Liver (tissue), 8 donors: ENCODE measurements at regions not wholly inside any gene's neighbourhood (a gene's known extent, or its start where the extent isn't known, plus 50 kb on each side); places are given as distances from the start of the nearest gene placed in this dataset.

Experiments used
- DNase-seq: peaks from one replicate; pipeline ENCODE4 v3.0.0-alpha.2; 2017; ENCODE audit warnings: low spot score
- H3K27ac ChIP-seq, 2 donors: one replicate each; pipeline ENCODE4 v1.7.0; 2013; ENCODE audit warnings: inconsistent platforms in 2 of 2, low read length in 2 of 2, control low read depth in 1 of 2, low read depth in 1 of 2, mild to moderate bottlenecking in 1 of 2
- H3K27me3 ChIP-seq, 4 donors: one replicate each; pipeline versions ENCODE4 v1.6.1 to v1.7.0; 2013; ENCODE audit warnings: low read length in 3 of 4, inconsistent platforms in 1 of 4, mild to moderate bottlenecking in 1 of 4, moderate library complexity in 1 of 4; ENCODE audit not compliant: control insufficient read depth in 4 of 4, insufficient read depth in 4 of 4
- H3K36me3 ChIP-seq, 4 donors: one replicate each; pipeline versions ENCODE4 v1.6.1 to v1.7.0; 2013; ENCODE audit warnings: low read length in 3 of 4, mild to moderate bottlenecking in 3 of 4, low read depth in 1 of 4, moderate library complexity in 1 of 4; ENCODE audit not compliant: control insufficient read depth in 4 of 4, insufficient read depth in 3 of 4
- H3K4me1 ChIP-seq, 4 donors: one replicate each; pipeline versions ENCODE4 v1.6.1 to v1.7.0; 2013; ENCODE audit warnings: low read length in 3 of 4, mild to moderate bottlenecking in 3 of 4, moderate library complexity in 1 of 4; ENCODE audit not compliant: control insufficient read depth in 4 of 4, insufficient read depth in 4 of 4
- H3K4me3 ChIP-seq, 3 donors: one replicate each; pipeline versions ENCODE4 v1.6.1 to v1.7.0; 2013; ENCODE audit warnings: low read length in 3 of 3, control low read depth in 1 of 3, low read depth in 1 of 3, mild to moderate bottlenecking in 1 of 3
- H3K9ac ChIP-seq, 2 donors: one replicate each; pipeline ENCODE4 v1.7.0; 2013; ENCODE audit warnings: low read length in 2 of 2, mild to moderate bottlenecking in 2 of 2, moderate library complexity in 2 of 2, control low read depth in 1 of 2, low read depth in 1 of 2
- H3K9me3 ChIP-seq, 4 donors: one replicate each; pipeline versions ENCODE4 v1.6.1 to v1.7.0; 2013; ENCODE audit warnings: low read length in 3 of 4; ENCODE audit not compliant: control insufficient read depth in 4 of 4
- ATF3 ChIP-seq: IDR thresholded peaks from 2 replicates; pipeline ENCODE4 v1.6.1; 2016; ENCODE audit warnings: antibody characterized with exemption
- CTCF ChIP-seq: fragments of 150-350 bp; IDR thresholded peaks from 2 replicates; pipeline ENCODE4 v1.5.1; 2017; ENCODE audit warnings: improper control_type of control experiment, low read depth, low read length; ENCODE audit not compliant: missing input control
- EGR1 ChIP-seq, 2 donors: IDR thresholded peaks; 2 replicates each; pipeline ENCODE4 v1.6.1; 2016 to 2018; ENCODE audit warnings: antibody characterized with exemption in 2 of 2, low read depth in 2 of 2
- FOXA1 ChIP-seq: IDR thresholded peaks from 2 replicates; pipeline ENCODE4 v1.6.1; 2016; ENCODE audit warnings: antibody characterized with exemption
- FOXA2 ChIP-seq: IDR thresholded peaks from 2 replicates; pipeline ENCODE4 v1.6.1; 2016; ENCODE audit warnings: antibody characterized with exemption
- GABPA ChIP-seq, 2 donors: IDR thresholded peaks in 1 of 2; conservative IDR thresholded peaks in 1 of 2; 2 replicates each; pipeline ENCODE4 v1.6.1; 2016; ENCODE audit warnings: antibody characterized with exemption in 2 of 2, mild to moderate bottlenecking in 1 of 2, moderate library complexity in 1 of 2
- HNF4A ChIP-seq, 2 donors: conservative IDR thresholded peaks; 2 replicates each; pipeline ENCODE4 v1.6.1; 2016; ENCODE audit warnings: antibody characterized with exemption in 2 of 2, mild to moderate bottlenecking in 2 of 2
- HNF4G ChIP-seq: IDR thresholded peaks from 2 replicates; pipeline ENCODE4 v1.6.1; 2016; ENCODE audit warnings: antibody characterized with exemption
- JUND ChIP-seq, 2 donors: IDR thresholded peaks; 2 replicates each; pipeline ENCODE4 v1.6.1; 2016; ENCODE audit warnings: antibody characterized with exemption in 2 of 2
- NR2F2 ChIP-seq: IDR thresholded peaks from 2 replicates; pipeline ENCODE4 v1.6.1; 2016; ENCODE audit warnings: antibody characterized with exemption
- RAD21 ChIP-seq, 2 donors: IDR thresholded peaks; 2 replicates each; pipeline ENCODE4 v1.6.1; 2016; ENCODE audit warnings: antibody characterized with exemption in 2 of 2, mild to moderate bottlenecking in 2 of 2
- RXRA ChIP-seq, 2 donors: IDR thresholded peaks; 2 replicates each; pipeline ENCODE4 v1.6.1; 2017 to 2018; ENCODE audit warnings: antibody characterized with exemption in 2 of 2, mild to moderate bottlenecking in 1 of 2
- SP1 ChIP-seq: IDR thresholded peaks from 2 replicates; pipeline ENCODE4 v1.6.1; 2018; ENCODE audit warnings: antibody characterized with exemption, mild to moderate bottlenecking
- TAF1 ChIP-seq: conservative IDR thresholded peaks from 2 replicates; pipeline ENCODE4 v1.6.1; 2016; ENCODE audit warnings: antibody characterized with exemption, mild to moderate bottlenecking
- YY1 ChIP-seq: IDR thresholded peaks from 2 replicates; pipeline ENCODE4 v1.6.1; 2016; ENCODE audit warnings: antibody characterized with exemption, mild to moderate bottlenecking
- ZBTB33 ChIP-seq: IDR thresholded peaks from 2 replicates; pipeline ENCODE4 v1.6.1; 2016; ENCODE audit warnings: antibody characterized with exemption
- WGBS: extraction: QIAGEN DNeasy Blood & Tissue Kit; methylation state at CpG from one replicate; pipeline ENCODE4 v1.1.7; 2013; 5-methylcytosine and 5-hydroxymethylcytosine counted together
- TF ChIP-seq, protein P1 (sequence below): IDR thresholded peaks from 2 replicates; pipeline ENCODE4 v1.6.1; 2016; ENCODE audit warnings: antibody characterized with exemption, mild to moderate bottlenecking
- TF ChIP-seq, protein P2 (sequence below): IDR thresholded peaks from 2 replicates; pipeline ENCODE4 v1.6.1; 2016; ENCODE audit warnings: antibody characterized with exemption
- donor health status: healthy.
- donor health status: healthy.
- donor health status: healthy.
- donor health status: healthy.
- donor health status: healthy.

DNA sequence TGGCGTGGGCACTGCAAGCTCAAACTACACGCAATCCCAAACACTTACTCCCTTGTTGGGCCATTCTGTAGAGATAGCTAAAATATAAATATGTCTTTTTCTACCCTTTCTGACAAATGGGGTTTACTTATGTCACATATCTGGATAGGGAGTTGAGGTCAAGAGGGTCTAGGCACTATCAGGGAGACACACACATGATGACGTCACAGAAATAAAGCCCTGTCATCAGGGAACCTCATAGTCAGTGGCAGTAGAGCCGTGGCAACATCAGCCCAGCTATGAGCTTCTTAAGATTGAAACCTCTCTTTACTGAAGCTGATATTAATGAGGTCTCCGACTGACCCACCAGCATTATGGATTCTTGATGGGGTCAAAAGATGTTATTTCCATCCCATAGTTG lies 234.6 kb upstream of the CDH7 start:
- Histone ChIP-seq H3K27me3 (no peaks in the 10 kb centered on the region), H3K9ac (no peak overlapping the region), H3K4me1 (no peaks in the 10 kb centered on the region), H3K36me3 (no peaks in the 10 kb centered on the region), H3K9me3 (no peaks in the 10 kb centered on the region), H3K4me3 (no peak overlapping the region), H3K27ac (no peak overlapping the region)
- TF ChIP-seq JUND (IDR thresholded peaks at IDR 0.05) (no peak), HNF4A (conservative IDR thresholded peaks at IDR 0.05) (no peak), TAF1 (no peak), ATF3 (no peak), YY1 (no peak), RAD21 (IDR thresholded peaks at IDR 0.05) (no peak), NR2F2 (no peak), FOXA2 (no peak), EGR1 (IDR thresholded peaks at IDR 0.05; ENCODE audit: low read depth in 2 of 2) (no peak), HNF4G (no peak), RXRA (IDR thresholded peaks at IDR 0.05) (no peak), ZBTB33 (no peak), FOXA1 (no peak)
- TF ChIP-seq, protein P1, sequence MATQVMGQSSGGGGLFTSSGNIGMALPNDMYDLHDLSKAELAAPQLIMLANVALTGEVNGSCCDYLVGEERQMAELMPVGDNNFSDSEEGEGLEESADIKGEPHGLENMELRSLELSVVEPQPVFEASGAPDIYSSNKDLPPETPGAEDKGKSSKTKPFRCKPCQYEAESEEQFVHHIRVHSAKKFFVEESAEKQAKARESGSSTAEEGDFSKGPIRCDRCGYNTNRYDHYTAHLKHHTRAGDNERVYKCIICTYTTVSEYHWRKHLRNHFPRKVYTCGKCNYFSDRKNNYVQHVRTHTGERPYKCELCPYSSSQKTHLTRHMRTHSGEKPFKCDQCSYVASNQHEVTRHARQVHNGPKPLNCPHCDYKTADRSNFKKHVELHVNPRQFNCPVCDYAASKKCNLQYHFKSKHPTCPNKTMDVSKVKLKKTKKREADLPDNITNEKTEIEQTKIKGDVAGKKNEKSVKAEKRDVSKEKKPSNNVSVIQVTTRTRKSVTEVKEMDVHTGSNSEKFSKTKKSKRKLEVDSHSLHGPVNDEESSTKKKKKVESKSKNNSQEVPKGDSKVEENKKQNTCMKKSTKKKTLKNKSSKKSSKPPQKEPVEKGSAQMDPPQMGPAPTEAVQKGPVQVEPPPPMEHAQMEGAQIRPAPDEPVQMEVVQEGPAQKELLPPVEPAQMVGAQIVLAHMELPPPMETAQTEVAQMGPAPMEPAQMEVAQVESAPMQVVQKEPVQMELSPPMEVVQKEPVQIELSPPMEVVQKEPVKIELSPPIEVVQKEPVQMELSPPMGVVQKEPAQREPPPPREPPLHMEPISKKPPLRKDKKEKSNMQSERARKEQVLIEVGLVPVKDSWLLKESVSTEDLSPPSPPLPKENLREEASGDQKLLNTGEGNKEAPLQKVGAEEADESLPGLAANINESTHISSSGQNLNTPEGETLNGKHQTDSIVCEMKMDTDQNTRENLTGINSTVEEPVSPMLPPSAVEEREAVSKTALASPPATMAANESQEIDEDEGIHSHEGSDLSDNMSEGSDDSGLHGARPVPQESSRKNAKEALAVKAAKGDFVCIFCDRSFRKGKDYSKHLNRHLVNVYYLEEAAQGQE, result no peak
- no peak for DNase-seq
- 69% methylated on average over 5 of the region's 5 CpGs for WGBS

DNA sequence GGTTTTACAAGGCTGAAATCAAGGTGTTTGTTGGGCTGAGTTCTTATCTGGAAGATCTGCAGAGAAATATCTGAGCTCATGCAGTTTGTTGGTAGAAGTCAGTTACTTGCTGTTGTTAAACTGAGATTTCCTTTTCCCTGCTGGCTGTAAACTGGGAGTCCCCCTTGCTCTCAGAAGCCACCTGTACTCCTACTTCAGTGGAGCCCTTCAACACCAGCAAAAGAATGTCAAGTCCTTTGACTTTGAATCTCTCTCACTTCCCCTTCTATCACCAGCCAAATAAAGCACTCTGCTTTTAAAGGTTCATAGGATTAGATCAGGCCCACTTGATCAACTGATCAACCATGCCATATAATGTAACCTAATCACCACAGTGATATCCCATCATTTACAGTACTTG lies 252.2 kb upstream of the CDH7 start:
- no peaks in the 10 kb centered on the region for H3K4me1 ChIP-seq
- H3K9me3 ChIP-seq, result no peaks in the 10 kb centered on the region
- no peak overlapping the region for H3K27ac ChIP-seq
- H3K4me3 ChIP-seq, result no peak overlapping the region
- no peaks in the 10 kb centered on the region for H3K36me3 ChIP-seq
- H3K9ac ChIP-seq, result no peak overlapping the region
- TF ChIP-seq HNF4A (conservative IDR thresholded peaks at IDR 0.05) (no peak), FOXA1 (no peak), JUND (IDR thresholded peaks at IDR 0.05) (no peak), RXRA (IDR thresholded peaks at IDR 0.05) (no peak), HNF4G (no peak), CTCF (no peak), YY1 (no peak), RAD21 (IDR thresholded peaks at IDR 0.05) (no peak), EGR1 (IDR thresholded peaks at IDR 0.05; ENCODE audit: low read depth in 2 of 2) (no peak), ATF3 (no peak), TAF1 (no peak), NR2F2 (no peak), SP1 (no peak), ZBTB33 (no peak), GABPA (IDR thresholded peaks at IDR 0.05 in 1 of 2, conservative IDR thresholded peaks at IDR 0.05 in 1 of 2) (no peak)
- TF ChIP-seq, protein P2, sequence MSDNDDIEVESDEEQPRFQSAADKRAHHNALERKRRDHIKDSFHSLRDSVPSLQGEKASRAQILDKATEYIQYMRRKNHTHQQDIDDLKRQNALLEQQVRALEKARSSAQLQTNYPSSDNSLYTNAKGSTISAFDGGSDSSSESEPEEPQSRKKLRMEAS, result no peak
- TF ChIP-seq, protein P1, result no peak
- DNase-seq, result no peak
- no peaks in the 10 kb centered on the region for H3K27me3 ChIP-seq
